ENCODE measurements at regions not wholly inside any gene's neighbourhood (a gene's known extent, or its start where the extent isn't known, plus 50 kb on each side); places are given as distances from the start of the nearest gene placed in this dataset.

DNA sequence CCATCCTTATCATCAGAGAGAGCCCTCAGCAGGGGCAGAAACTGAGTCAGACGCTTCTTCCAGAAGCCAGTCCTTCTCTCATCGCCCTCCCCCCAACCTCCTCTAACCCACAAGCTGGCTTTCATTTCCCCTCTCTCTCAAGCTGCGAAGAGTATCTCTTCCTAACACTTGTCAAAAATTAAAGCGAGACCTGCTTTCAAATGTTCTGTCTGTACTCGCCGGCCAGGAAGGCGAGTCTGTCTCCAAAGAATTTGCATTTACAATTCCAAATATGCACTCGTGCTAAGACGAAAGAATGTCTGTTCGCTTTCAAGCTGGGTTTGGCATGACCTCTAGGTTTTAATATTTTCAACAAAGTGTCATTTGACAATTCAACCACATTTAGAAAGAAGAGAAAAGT, 140.4 kb downstream of the RGS9 start:
- TF ChIP-seq CTCF (IDR thresholded peaks at IDR 0.05) (no peak), POLR2A (IDR thresholded peaks at IDR 0.05) (no peak)
